CD4-positive, CD25-positive, alpha-beta regulatory T cell (primary cell): ENCODE measurements at regions not wholly inside any gene's neighbourhood (a gene's known extent, or its start where the extent isn't known, plus 50 kb on each side); places are given as distances from the start of the nearest gene placed in this dataset.

Source experiments
- ATAC-seq, 2 donors: fragments of 150-1000 bp; cut with Tn5 transposase; one replicate each; pipeline ENCODE4 v1.10.0; 2021; ENCODE audit warnings: low read depth in 2 of 2, moderate number of reproducible peaks in 2 of 2, moderate library complexity in 1 of 2
- DNase-seq, 3 donors: peaks; one replicate each; pipeline versions ENCODE4 v3.0.0 to v3.0.0-alpha.2; 2012 to 2022; ENCODE audit warnings: mixed read lengths in 1 of 3
- H3K27ac ChIP-seq: one replicate; pipeline ENCODE4 v1.7.0; 2013; ENCODE audit warnings: mild to moderate bottlenecking, low read length; ENCODE audit not compliant: insufficient read depth, poor library complexity, severe bottlenecking
- H3K27me3 ChIP-seq: one replicate; pipeline ENCODE4 v1.7.0; 2013; ENCODE audit warnings: low read length; ENCODE audit not compliant: control insufficient read depth, insufficient read depth
- H3K36me3 ChIP-seq: one replicate; pipeline ENCODE4 v1.7.0; 2013; ENCODE audit warnings: mild to moderate bottlenecking, low read length, moderate library complexity; ENCODE audit not compliant: control insufficient read depth, insufficient read depth
- H3K4me1 ChIP-seq: 2 replicates; pipeline ENCODE4 v1.7.0; 2013; ENCODE audit warnings: mild to moderate bottlenecking, low read length; ENCODE audit not compliant: insufficient read depth, control insufficient read depth, poor library complexity, severe bottlenecking
- H3K4me3 ChIP-seq: one replicate; pipeline ENCODE4 v1.7.0; 2013; ENCODE audit warnings: low read depth, mild to moderate bottlenecking, low read length, moderate library complexity
- H3K9me3 ChIP-seq, 2 experiments: 1 replicate in 1 of 2; 2 replicates in 1 of 2; pipeline ENCODE4 v1.7.0; 2013; ENCODE audit warnings: low read length in 2 of 2, mild to moderate bottlenecking in 1 of 2, moderate library complexity in 1 of 2; ENCODE audit not compliant: control insufficient read depth in 2 of 2
- H3K27ac Mint-ChIP-seq, 3 donors: one replicate each; pipeline ENCODE4 v1.8.0; 2020 to 2022; ENCODE audit warnings: mild to moderate bottlenecking in 3 of 3, mixed read lengths in 3 of 3, moderate library complexity in 2 of 3
- H3K27me3 Mint-ChIP-seq: one replicate; pipeline ENCODE4 v1.8.0; 2022; ENCODE audit warnings: mild to moderate bottlenecking, mixed read lengths
- H3K36me3 Mint-ChIP-seq: one replicate; pipeline ENCODE4 v1.8.0; 2020; ENCODE audit warnings: mixed read lengths
- H3K4me1 Mint-ChIP-seq, 4 donors: one replicate each; pipeline ENCODE4 v1.8.0; 2020 to 2022; ENCODE audit warnings: mixed read lengths in 4 of 4, mild to moderate bottlenecking in 1 of 4
- H3K4me3 Mint-ChIP-seq, 4 donors: one replicate each; pipeline ENCODE4 v1.8.0; 2020 to 2022; ENCODE audit warnings: mild to moderate bottlenecking in 4 of 4, mixed read lengths in 4 of 4, moderate library complexity in 3 of 4
- H3K9me3 Mint-ChIP-seq, 7 donors: one replicate each; pipeline ENCODE4 v1.8.0; 2020 to 2022; ENCODE audit warnings: mixed read lengths in 7 of 7, mild to moderate bottlenecking in 3 of 7, moderate library complexity in 2 of 7

GRCh38 chr21:28627691-28628090, 365.0 kb downstream of the LTN1 start:
- DNase-seq = peak in 1 of 3 donors; percentile 13
- Mint-ChIP-seq H3K9me3 (peaks cover 0 to 4% (median 0%) of the 10 kb centered on the region in 7 donors), H3K36me3 (peaks cover 21% of the 10 kb centered on the region), H3K27ac (peak overlapping the region in 1 of 3 donors; percentile 58), H3K4me3 (no peak overlapping the region), H3K4me1 (peaks cover 5 to 6% (median 5%) of the 10 kb centered on the region in 4 donors), H3K27me3 (no peaks in the 10 kb centered on the region)
- Histone ChIP-seq H3K36me3 (peaks cover 6% of the 10 kb centered on the region), H3K27me3 (no peaks in the 10 kb centered on the region), H3K27ac (no peak overlapping the region), H3K4me1 (no peaks in the 10 kb centered on the region), H3K4me3 (no peak overlapping the region), H3K9me3 (no peaks in the 10 kb centered on the region)
- ATAC-seq = no peak

- peaks cover 21% of the 10 kb centered on the region for H3K36me3 Mint-ChIP-seq
- no peak for ATAC-seq
These were observed 365.4 kb downstream of the LTN1 start for GRCh38 chr21:28627261-28627660.

GRCh38 chr21:28624626-28625025, 368.1 kb downstream of the LTN1 start:
- no peak overlapping the region for H3K4me3 ChIP-seq
- no peak overlapping the region for H3K27ac ChIP-seq
- H3K9me3 ChIP-seq = no peaks in the 10 kb centered on the region
- Mint-ChIP-seq H3K27me3 (no peaks in the 10 kb centered on the region), H3K27ac (no peak overlapping the region), H3K36me3 (peaks cover 31% of the 10 kb centered on the region), H3K4me1 (peaks cover 0 to 6% (median 4%) of the 10 kb centered on the region in 4 donors), H3K9me3 (peaks cover 0 to 4% (median 0%) of the 10 kb centered on the region in 7 donors), H3K4me3 (no peak overlapping the region)
- H3K27me3 ChIP-seq = no peaks in the 10 kb centered on the region
- DNase-seq = no peak
- no peak for ATAC-seq
- peaks cover 6% of the 10 kb centered on the region for H3K36me3 ChIP-seq
- no peaks in the 10 kb centered on the region for H3K4me1 ChIP-seq

More at GRCh38 chr21:28627261-28627660, 365.4 kb downstream of the LTN1 start:
- no peak overlapping the region for H3K27ac ChIP-seq
- H3K4me1 Mint-ChIP-seq = peaks cover 4 to 6% (median 5%) of the 10 kb centered on the region in 4 donors
- H3K27ac Mint-ChIP-seq = peak overlapping the region in 1 of 3 donors; percentile 58
- H3K4me1 ChIP-seq = no peaks in the 10 kb centered on the region
- H3K27me3 Mint-ChIP-seq = no peaks in the 10 kb centered on the region
- no peaks in the 10 kb centered on the region for H3K27me3 ChIP-seq
- H3K4me3 Mint-ChIP-seq = no peak overlapping the region
- H3K36me3 ChIP-seq = peaks cover 6% of the 10 kb centered on the region
- DNase-seq = no peak
- H3K9me3 ChIP-seq = no peaks in the 10 kb centered on the region
- no peak overlapping the region for H3K4me3 ChIP-seq
- H3K9me3 Mint-ChIP-seq = peaks cover 0 to 4% (median 0%) of the 10 kb centered on the region in 7 donors

- Mint-ChIP-seq H3K9me3 (peaks cover 0 to 3% (median 0%) of the 10 kb centered on the region in 7 donors), H3K27ac (no peak overlapping the region), H3K4me3 (no peak overlapping the region), H3K27me3 (no peaks in the 10 kb centered on the region), H3K36me3 (peaks cover 17% of the 10 kb centered on the region), H3K4me1 (peaks cover 0 to 5% (median 3%) of the 10 kb centered on the region in 4 donors)
- H3K36me3 ChIP-seq = no peaks in the 10 kb centered on the region
- DNase-seq (no peak), ATAC-seq (no peak)
- no peaks in the 10 kb centered on the region for H3K9me3 ChIP-seq
- H3K4me1 ChIP-seq = no peaks in the 10 kb centered on the region
- no peak overlapping the region for H3K27ac ChIP-seq
- H3K4me3 ChIP-seq = no peak overlapping the region
- no peaks in the 10 kb centered on the region for H3K27me3 ChIP-seq
These were observed 375.4 kb downstream of the LTN1 start for GRCh38 chr21:28617300-28617699.

- DNase-seq = no peak
- no peaks in the 10 kb centered on the region for H3K4me1 ChIP-seq
- Mint-ChIP-seq H3K4me1 (peaks cover 0 to 6% (median 4%) of the 10 kb centered on the region in 4 donors), H3K36me3 (peaks cover 18% of the 10 kb centered on the region), H3K4me3 (no peak overlapping the region), H3K27me3 (no peaks in the 10 kb centered on the region), H3K27ac (no peak overlapping the region), H3K9me3 (no peaks in the 10 kb centered on the region)
- no peak overlapping the region for H3K27ac ChIP-seq
- H3K9me3 ChIP-seq = no peaks in the 10 kb centered on the region
- H3K36me3 ChIP-seq = no peaks in the 10 kb centered on the region
- H3K4me3 ChIP-seq = no peak overlapping the region
- no peak for ATAC-seq
- no peaks in the 10 kb centered on the region for H3K27me3 ChIP-seq
These were observed 377.4 kb downstream of the LTN1 start for GRCh38 chr21:28615276-28615675.

GRCh38 chr21:28614791-28615190, 377.9 kb downstream of the LTN1 start:
- Histone ChIP-seq H3K27me3 (no peaks in the 10 kb centered on the region), H3K4me3 (no peak overlapping the region), H3K36me3 (no peaks in the 10 kb centered on the region), H3K27ac (no peak overlapping the region), H3K4me1 (no peaks in the 10 kb centered on the region), H3K9me3 (no peaks in the 10 kb centered on the region)
- H3K4me1 Mint-ChIP-seq = peaks cover 0 to 6% (median 4%) of the 10 kb centered on the region in 4 donors
- ATAC-seq = no peak
- no peak overlapping the region for H3K4me3 Mint-ChIP-seq
- no peak overlapping the region for H3K27ac Mint-ChIP-seq
- no peak for DNase-seq
- H3K27me3 Mint-ChIP-seq = no peaks in the 10 kb centered on the region
- H3K9me3 Mint-ChIP-seq = peaks cover 0 to 2% (median 0%) of the 10 kb centered on the region in 7 donors
- H3K36me3 Mint-ChIP-seq = peaks cover 19% of the 10 kb centered on the region

GRCh38 chr21:28608646-28609045, 384.0 kb downstream of the LTN1 start:
- Mint-ChIP-seq H3K9me3 (peaks cover 0 to 13% (median 0%) of the 10 kb centered on the region in 7 donors), H3K4me3 (no peak overlapping the region), H3K27ac (no peak overlapping the region), H3K4me1 (peaks cover 16 to 30% (median 21%) of the 10 kb centered on the region in 4 donors), H3K27me3 (no peaks in the 10 kb centered on the region), H3K36me3 (peaks cover 25% of the 10 kb centered on the region)
- Histone ChIP-seq H3K4me1 (peaks cover 13% of the 10 kb centered on the region), H3K36me3 (no peaks in the 10 kb centered on the region), H3K27ac (no peak overlapping the region), H3K9me3 (no peaks in the 10 kb centered on the region), H3K27me3 (no peaks in the 10 kb centered on the region), H3K4me3 (no peak overlapping the region)
- ATAC-seq (no peak), DNase-seq (no peak)

GRCh38 chr21:28607545-28607944, 385.1 kb downstream of the LTN1 start:
- H3K9me3 Mint-ChIP-seq = peaks cover 0 to 13% (median 2%) of the 10 kb centered on the region in 7 donors
- peaks cover 15 to 30% (median 20%) of the 10 kb centered on the region in 4 donors for H3K4me1 Mint-ChIP-seq
- no peaks in the 10 kb centered on the region for H3K27me3 ChIP-seq

More at GRCh38 chr21:28607545-28607944, 385.1 kb downstream of the LTN1 start:
- Mint-ChIP-seq H3K4me3 (no peak overlapping the region), H3K27me3 (no peaks in the 10 kb centered on the region), H3K27ac (no peak overlapping the region), H3K36me3 (peaks cover 25% of the 10 kb centered on the region)
- Histone ChIP-seq H3K36me3 (no peaks in the 10 kb centered on the region), H3K27ac (no peak overlapping the region), H3K4me3 (no peak overlapping the region), H3K4me1 (peaks cover 13% of the 10 kb centered on the region), H3K9me3 (no peaks in the 10 kb centered on the region)
- ATAC-seq (no peak), DNase-seq (no peak)
